Loucy (cell line): ENCODE measurements at regions not wholly inside any gene's neighbourhood (a gene's known extent, or its start where the extent isn't known, plus 50 kb on each side); places are given as distances from the start of the nearest gene placed in this dataset.

Experiments
- H2AFZ ChIP-seq: fragments of 200-600 bp; sonication (generic); 2 replicates; pipeline ENCODE4 v1.6.0; 2016; ENCODE audit warnings: antibody characterized with exemption, mild to moderate bottlenecking, low read length, moderate library complexity
- H3F3A ChIP-seq: fragments of 200-600 bp; 2 replicates; pipeline ENCODE4 v1.6.0; 2016; ENCODE audit warnings: antibody characterized with exemption, low read depth, mild to moderate bottlenecking
- H3K27me3 ChIP-seq: fragments of 200-600 bp; sonication (generic); 2 replicates; pipeline ENCODE4 v1.6.1; 2014; ENCODE audit warnings: low read length, mild to moderate bottlenecking; ENCODE audit not compliant: insufficient read depth, poor library complexity, severe bottlenecking
- H3K36me3 ChIP-seq: fragments of 200-600 bp; sonication (generic); 2 replicates; pipeline ENCODE4 v1.6.1; 2016; ENCODE audit warnings: low read length; ENCODE audit not compliant: insufficient read depth
- H3K4me1 ChIP-seq: fragments of 200-600 bp; sonication (generic); 2 replicates; pipeline ENCODE4 v1.5.1; 2014; ENCODE audit warnings: low read length, mild to moderate bottlenecking; ENCODE audit not compliant: insufficient read depth, poor library complexity, severe bottlenecking
- H3K4me2 ChIP-seq: fragments of 200-600 bp; sonication (generic); 2 replicates; pipeline ENCODE4 v1.6.0; 2014; ENCODE audit warnings: antibody characterized with exemption, low read length, low read depth, mild to moderate bottlenecking; ENCODE audit not compliant: poor library complexity, severe bottlenecking
- H3K4me3 ChIP-seq: fragments of 200-600 bp; sonication (generic); 2 replicates; pipeline ENCODE4 v1.5.1; 2014; ENCODE audit warnings: low read length, mild to moderate bottlenecking, mixed read lengths; ENCODE audit not compliant: poor library complexity, severe bottlenecking
- H3K79me2 ChIP-seq: fragments of 200-600 bp; sonication (generic); 2 replicates; pipeline ENCODE4 v1.6.1; 2014; ENCODE audit warnings: low read length; ENCODE audit not compliant: insufficient read depth
- H3K9ac ChIP-seq: fragments of 200-600 bp; sonication (generic); 2 replicates; pipeline ENCODE4 v1.6.0; 2014; ENCODE audit warnings: mild to moderate bottlenecking, low read depth, low read length, moderate library complexity; ENCODE audit not compliant: poor library complexity, severe bottlenecking
- H3K9me2 ChIP-seq: fragments of 200-600 bp; sonication (generic); replicated peaks from 2 replicates; pipeline ENCODE4 v1.6.1; 2016; ENCODE audit warnings: low read depth, low read length, mixed read lengths
- H3K9me3 ChIP-seq: fragments of 200-600 bp; sonication (generic); 2 replicates; pipeline ENCODE4 v1.6.1; 2014; ENCODE audit warnings: mild to moderate bottlenecking, antibody characterized with exemption, low read length, low read depth; ENCODE audit not compliant: insufficient read depth
- H4K20me1 ChIP-seq: fragments of 200-600 bp; sonication (generic); 2 replicates; pipeline ENCODE4 v1.6.0; 2014; ENCODE audit warnings: antibody characterized with exemption, low read length, mild to moderate bottlenecking; ENCODE audit not compliant: insufficient read depth, poor library complexity, severe bottlenecking
- CTCF ChIP-seq: fragments of 200-600 bp; sonication (generic); conservative IDR thresholded peaks from 2 replicates; pipeline ENCODE4 v1.5.1; 2014; ENCODE audit warnings: mild to moderate bottlenecking, antibody characterized with exemption, low read length
- EZH2phosphoT487 ChIP-seq: fragments of 200-600 bp; IDR thresholded peaks from 2 replicates; pipeline ENCODE4 v1.6.1; 2018; ENCODE audit warnings: antibody characterized with exemption, mild to moderate bottlenecking, moderate library complexity, borderline replicate concordance

- no peak overlapping the region for H2AFZ ChIP-seq
- TF ChIP-seq CTCF = no peak
- TF ChIP-seq EZH2phosphoT487 = no peak
Measured at GRCh38 chr14:66196670-66197069, 289.5 kb upstream of the CCDC196 start.

GRCh38 chr14:66197276-66197675 is 288.9 kb upstream of the CCDC196 start:
- Histone ChIP-seq H3K9ac (no peak overlapping the region), H2AFZ (no peak overlapping the region), H3K4me2 (no peak overlapping the region), H3K9me3 (no peaks in the 10 kb centered on the region), H3K36me3 (no peaks in the 10 kb centered on the region), H3K4me1 (no peaks in the 10 kb centered on the region), H3F3A (no peaks in the 10 kb centered on the region), H3K79me2 (no peaks in the 10 kb centered on the region), H3K9me2 (no peaks in the 10 kb centered on the region), H3K4me3 (no peak overlapping the region), H4K20me1 (no peaks in the 10 kb centered on the region), H3K27me3 (no peaks in the 10 kb centered on the region)
- TF ChIP-seq EZH2phosphoT487 (no peak), CTCF (no peak)

More at GRCh38 chr14:66196670-66197069, 289.5 kb upstream of the CCDC196 start:
- H3K9me2 ChIP-seq = no peaks in the 10 kb centered on the region
- no peak overlapping the region for H3K4me3 ChIP-seq
- no peaks in the 10 kb centered on the region for H3K4me1 ChIP-seq
- no peak overlapping the region for H3K9ac ChIP-seq
- no peaks in the 10 kb centered on the region for H3K36me3 ChIP-seq
- no peaks in the 10 kb centered on the region for H3F3A ChIP-seq
- H3K4me2 ChIP-seq = no peak overlapping the region
- no peaks in the 10 kb centered on the region for H3K9me3 ChIP-seq
- no peaks in the 10 kb centered on the region for H3K27me3 ChIP-seq
- H4K20me1 ChIP-seq = no peaks in the 10 kb centered on the region
- H3K79me2 ChIP-seq = no peaks in the 10 kb centered on the region

- Histone ChIP-seq H3K27me3 (no peaks in the 10 kb centered on the region), H2AFZ (no peak overlapping the region), H4K20me1 (no peaks in the 10 kb centered on the region), H3K36me3 (no peaks in the 10 kb centered on the region), H3K9ac (no peak overlapping the region), H3K9me3 (peaks cover 6% of the 10 kb centered on the region), H3F3A (no peaks in the 10 kb centered on the region), H3K4me1 (no peaks in the 10 kb centered on the region), H3K4me3 (no peak overlapping the region), H3K9me2 (no peaks in the 10 kb centered on the region), H3K79me2 (no peaks in the 10 kb centered on the region), H3K4me2 (no peak overlapping the region)
- no peak for TF ChIP-seq EZH2phosphoT487
- no peak for TF ChIP-seq CTCF
Measured at GRCh38 chr14:66206554-66206953, 279.6 kb upstream of the CCDC196 start.
